ENCODE measurements at regions not wholly inside any gene's neighbourhood (a gene's known extent, or its start where the extent isn't known, plus 50 kb on each side); places are given as distances from the start of the nearest gene placed in this dataset.

GRCh38 chr13:107457686-107458085 is 757.6 kb downstream of the LIG4 start:
- POLR2A ChIA-PET (ENCODE audit: low non-redundant PET), result no interaction called here

GRCh38 chr13:107456431-107456830 is 758.9 kb downstream of the LIG4 start:
- Histone ChIP-seq H3K4me3 (ENCODE audit: low read depth, low read length, poor library complexity, severe bottlenecking) (no peak overlapping the region), H3K36me3 (ENCODE audit: insufficient read depth, low read length, poor library complexity, severe bottlenecking) (no peaks in the 10 kb centered on the region), H3K9me3 (ENCODE audit: low read depth, low read length, poor library complexity, severe bottlenecking) (no peaks in the 10 kb centered on the region), H3K27me3 (replicated peaks; ENCODE audit: insufficient read depth, low read depth, low read length, poor library complexity) (no peaks in the 10 kb centered on the region), H3K4me1 (ENCODE audit: insufficient read depth, low read length, poor library complexity, severe bottlenecking) (no peaks in the 10 kb centered on the region), H3K27ac (ENCODE audit: low read depth, low read length, poor library complexity, severe bottlenecking) (no peak overlapping the region)
- TF ChIP-seq EZH2 (IDR thresholded peaks at IDR 0.05; ENCODE audit: borderline replicate concordance, low read depth, low read length, poor library complexity, severe bottlenecking) (no peak), CTCF (conservative IDR thresholded peaks at IDR 0.05; ENCODE audit: low read depth, low read length) (no peak)
- no peak for DNase-seq (ENCODE audit: low spot score)
- ChIA-PET CTCF (no interaction called here), POLR2A (ENCODE audit: low non-redundant PET) (no interaction called here)
- intact Hi-C loops (cut with micrococcal nuclease; ENCODE audit: unreplicated experiment), result no loop called here
- BruUV-seq (replicated peaks), result no TSS peak

More at GRCh38 chr13:107457686-107458085, 757.6 kb downstream of the LIG4 start:
- BruUV-seq (replicated peaks), result no TSS peak
- H3K9me3 ChIP-seq (ENCODE audit: low read depth, low read length, poor library complexity, severe bottlenecking), result no peaks in the 10 kb centered on the region
- no peaks in the 10 kb centered on the region for H3K4me1 ChIP-seq (ENCODE audit: insufficient read depth, low read length, poor library complexity, severe bottlenecking)
- CTCF ChIA-PET, result no interaction called here
- intact Hi-C loops (cut with micrococcal nuclease; ENCODE audit: unreplicated experiment), result no loop called here
- no peaks in the 10 kb centered on the region for H3K36me3 ChIP-seq (ENCODE audit: insufficient read depth, low read length, poor library complexity, severe bottlenecking)
- DNase-seq (ENCODE audit: low spot score), result no peak
- H3K4me3 ChIP-seq (ENCODE audit: low read depth, low read length, poor library complexity, severe bottlenecking), result no peak overlapping the region
- TF ChIP-seq CTCF (conservative IDR thresholded peaks at IDR 0.05; ENCODE audit: low read depth, low read length) (no peak), EZH2 (IDR thresholded peaks at IDR 0.05; ENCODE audit: borderline replicate concordance, low read depth, low read length, poor library complexity, severe bottlenecking) (no peak)
- H3K27ac ChIP-seq (ENCODE audit: low read depth, low read length, poor library complexity, severe bottlenecking), result no peak overlapping the region
- H3K27me3 ChIP-seq (replicated peaks; ENCODE audit: insufficient read depth, low read depth, low read length, poor library complexity), result no peaks in the 10 kb centered on the region

- H3K27me3 ChIP-seq (replicated peaks; ENCODE audit: insufficient read depth, low read depth, low read length, poor library complexity), result no peaks in the 10 kb centered on the region
- BruUV-seq (replicated peaks), result no TSS peak
- intact Hi-C loops (cut with micrococcal nuclease; ENCODE audit: unreplicated experiment), result no loop called here
- ChIA-PET POLR2A (ENCODE audit: low non-redundant PET) (no interaction called here), CTCF (no interaction called here)
- H3K27ac ChIP-seq (ENCODE audit: low read depth, low read length, poor library complexity, severe bottlenecking), result no peak overlapping the region
- no peaks in the 10 kb centered on the region for H3K36me3 ChIP-seq (ENCODE audit: insufficient read depth, low read length, poor library complexity, severe bottlenecking)
- TF ChIP-seq CTCF (conservative IDR thresholded peaks at IDR 0.05; ENCODE audit: low read depth, low read length), result no peak
- no peak for TF ChIP-seq EZH2 (IDR thresholded peaks at IDR 0.05; ENCODE audit: borderline replicate concordance, low read depth, low read length, poor library complexity, severe bottlenecking)
- H3K4me1 ChIP-seq (ENCODE audit: insufficient read depth, low read length, poor library complexity, severe bottlenecking), result no peaks in the 10 kb centered on the region
- no peak for DNase-seq (ENCODE audit: low spot score)
- no peak overlapping the region for H3K4me3 ChIP-seq (ENCODE audit: low read depth, low read length, poor library complexity, severe bottlenecking)
- no peaks in the 10 kb centered on the region for H3K9me3 ChIP-seq (ENCODE audit: low read depth, low read length, poor library complexity, severe bottlenecking)
Observed at GRCh38 chr13:107452833-107453232, 762.5 kb downstream of the LIG4 start.

Measured in A673 (cell line).